Upper lobe of left lung (tissue), 4 donors: ENCODE measurements at regions not wholly inside any gene's neighbourhood (a gene's known extent, or its start where the extent isn't known, plus 50 kb on each side); places are given as distances from the start of the nearest gene placed in this dataset.

Source experiments
- CTCF ChIP-seq, 6 experiments: fragments of 450-650 bp in 4 of 6; fragments of 200-600 bp in 2 of 6; sonication (generic) in 2 of 6; IDR thresholded peaks; one replicate each; pipeline ENCODE4 v1.5.1; 2016 to 2019; ENCODE audit warnings: antibody characterized with exemption in 6 of 6
- POLR2A ChIP-seq, 4 donors: fragments of 450-650 bp; IDR thresholded peaks; one replicate each; pipeline ENCODE4 v1.5.1; 2016 to 2017; ENCODE audit warnings: antibody characterized with exemption in 4 of 4, mild to moderate bottlenecking in 2 of 4
- POLR2AphosphoS5 ChIP-seq, 2 donors: sonication (generic); formaldehyde crosslinking; IDR thresholded peaks; one replicate each; pipeline ENCODE4 v1.5.1; 2017; ENCODE audit warnings: antibody characterized with exemption in 2 of 2

DNA sequence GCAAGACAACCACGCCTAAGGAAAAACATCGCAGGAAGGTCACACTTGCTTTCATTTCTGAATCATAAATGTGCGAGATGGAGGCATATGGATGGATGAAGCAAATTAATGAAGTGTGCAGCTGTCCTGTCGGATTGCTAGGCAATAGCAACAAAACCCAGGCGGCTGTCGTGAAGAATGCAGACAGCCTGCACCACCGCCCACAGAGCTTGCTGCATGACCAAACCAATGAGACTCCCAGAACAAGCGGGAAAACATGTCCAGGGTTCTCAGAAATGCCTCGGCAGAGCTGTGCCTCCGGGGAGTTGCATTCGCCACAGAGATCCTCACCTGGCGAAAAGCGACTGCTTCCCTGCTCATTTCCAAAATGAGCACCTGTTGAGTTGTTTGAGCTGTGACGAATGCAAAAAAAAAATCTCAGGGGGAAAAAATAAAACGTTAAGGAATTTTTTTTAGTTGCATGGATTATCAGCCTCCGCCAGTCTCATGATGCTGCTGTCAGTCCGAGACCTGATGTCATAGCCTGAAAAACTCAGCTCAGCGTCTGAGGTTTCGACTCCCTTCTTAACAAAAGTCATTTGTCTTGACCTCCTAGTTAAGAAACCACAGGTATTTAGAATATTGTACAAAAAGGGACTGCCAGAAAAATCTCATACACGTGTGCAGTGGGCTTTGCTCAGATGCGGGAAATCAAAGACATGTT, 155.5 kb upstream of the MXRA5 start:
- TF ChIP-seq CTCF (IDR thresholded peaks at IDR 0.05) (no peak), POLR2AphosphoS5 (IDR thresholded peaks at IDR 0.05) (no peak), POLR2A (IDR thresholded peaks at IDR 0.05) (no peak)
